OCI-LY1 (cell line): ENCODE measurements at regions not wholly inside any gene's neighbourhood (a gene's known extent, or its start where the extent isn't known, plus 50 kb on each side); places are given as distances from the start of the nearest gene placed in this dataset.

Experiments
- H2AFZ ChIP-seq: fragments of 200-600 bp; sonication (generic), shearing (Covaris generic); 2 replicates; pipeline ENCODE4 v1.6.0; 2014; ENCODE audit warnings: antibody characterized with exemption, mild to moderate bottlenecking, low read length
- H3F3A ChIP-seq: fragments of 200-600 bp; sonication (generic), shearing (Covaris generic); 2 replicates; pipeline ENCODE4 v1.6.0; 2014; ENCODE audit warnings: mild to moderate bottlenecking, antibody characterized with exemption, low read length, moderate library complexity; ENCODE audit not compliant: insufficient read depth
- H3K27ac ChIP-seq: fragments of 200-600 bp; sonication (generic); 2 replicates; pipeline ENCODE4 v1.5.1; 2014; ENCODE audit warnings: low read length, mixed run types, mild to moderate bottlenecking, low read depth; ENCODE audit not compliant: poor library complexity, severe bottlenecking
- H3K27me3 ChIP-seq: fragments of 200-600 bp; sonication (generic); 2 replicates; pipeline ENCODE4 v1.6.0; 2014; ENCODE audit warnings: antibody characterized with exemption, mild to moderate bottlenecking, low read length, moderate library complexity; ENCODE audit not compliant: insufficient read depth
- H3K36me3 ChIP-seq: fragments of 200-600 bp; sonication (generic); 2 replicates; pipeline ENCODE4 v1.6.1; 2014; ENCODE audit warnings: mild to moderate bottlenecking, antibody characterized with exemption, low read length, moderate library complexity, mixed read lengths; ENCODE audit not compliant: insufficient read depth
- H3K4me1 ChIP-seq: fragments of 200-600 bp; sonication (generic); 2 replicates; pipeline ENCODE4 v1.5.1; 2014; ENCODE audit warnings: mild to moderate bottlenecking, low read length, moderate library complexity; ENCODE audit not compliant: insufficient read depth, severe bottlenecking
- H3K4me2 ChIP-seq: fragments of 200-600 bp; sonication (generic), shearing (Covaris generic); 2 replicates; pipeline ENCODE4 v1.6.1; 2014; ENCODE audit warnings: low read length
- H3K4me3 ChIP-seq: fragments of 200-600 bp; sonication (generic); 2 replicates; pipeline ENCODE4 v1.5.1; 2014; ENCODE audit warnings: low read length, low read depth, mild to moderate bottlenecking, mixed read lengths; ENCODE audit not compliant: poor library complexity, severe bottlenecking
- H3K79me2 ChIP-seq: fragments of 200-600 bp; shearing (Covaris generic); 2 replicates; pipeline ENCODE4 v1.6.1; 2016; ENCODE audit warnings: mixed run types, low read length, mixed read lengths; ENCODE audit not compliant: insufficient read depth
- H3K9ac ChIP-seq: fragments of 200-600 bp; sonication (generic), shearing (Covaris generic); 2 replicates; pipeline ENCODE4 v1.6.1; 2014; ENCODE audit warnings: mild to moderate bottlenecking, low read length, mixed read lengths
- H3K9me2 ChIP-seq: fragments of 200-600 bp; sonication (generic), shearing (Covaris generic); 2 replicates; pipeline ENCODE4 v1.6.1; 2014; ENCODE audit warnings: low read depth, mild to moderate bottlenecking, low read length, mixed read lengths
- H3K9me3 ChIP-seq: fragments of 200-600 bp; shearing (Covaris generic); 2 replicates; pipeline ENCODE4 v1.6.1; 2014; ENCODE audit warnings: low read length, mixed read lengths
- H4K20me1 ChIP-seq: fragments of 200-600 bp; sonication (generic), shearing (Covaris generic); 2 replicates; pipeline ENCODE4 v1.6.0; 2016; ENCODE audit warnings: mild to moderate bottlenecking, low read length; ENCODE audit not compliant: insufficient read depth
- CTCF ChIP-seq: fragments of 200-600 bp; sonication (generic), shearing (Covaris generic); IDR thresholded peaks from 2 replicates; pipeline ENCODE4 v1.5.1; 2017; ENCODE audit warnings: mild to moderate bottlenecking, antibody characterized with exemption, low read length, moderate library complexity, mixed read lengths
- EZH2 ChIP-seq: fragments of 200-600 bp; sonication (generic), shearing (Covaris generic); IDR thresholded peaks from 2 replicates; pipeline ENCODE4 v1.8.0; 2017; ENCODE audit warnings: borderline replicate concordance, mixed run types, mild to moderate bottlenecking, antibody characterized with exemption, low read length, moderate library complexity, mixed read lengths

- Histone ChIP-seq H3K4me3 (no peak overlapping the region), H3K4me1 (no peaks in the 10 kb centered on the region), H3F3A (no peaks in the 10 kb centered on the region), H3K9me3 (no peaks in the 10 kb centered on the region), H3K27me3 (no peaks in the 10 kb centered on the region), H3K27ac (no peak overlapping the region), H3K4me2 (no peak overlapping the region), H4K20me1 (no peaks in the 10 kb centered on the region), H3K36me3 (no peaks in the 10 kb centered on the region), H3K9ac (no peak overlapping the region), H2AFZ (no peak overlapping the region), H3K9me2 (no peaks in the 10 kb centered on the region), H3K79me2 (no peaks in the 10 kb centered on the region)
- no peak for TF ChIP-seq CTCF
- TF ChIP-seq EZH2 = no peak
Observed at GRCh38 chr2:7829241-7829640, 852.6 kb upstream of the ID2 start.

GRCh38 chr2:7830616-7831015, 851.2 kb upstream of the ID2 start:
- Histone ChIP-seq H3K9me3 (no peaks in the 10 kb centered on the region), H3K4me3 (no peak overlapping the region), H3K27ac (no peak overlapping the region), H3K9ac (no peak overlapping the region), H4K20me1 (no peaks in the 10 kb centered on the region), H3K79me2 (no peaks in the 10 kb centered on the region), H3K27me3 (no peaks in the 10 kb centered on the region), H3K4me1 (peaks cover 6% of the 10 kb centered on the region), H3K36me3 (no peaks in the 10 kb centered on the region), H3F3A (no peaks in the 10 kb centered on the region), H2AFZ (no peak overlapping the region), H3K9me2 (no peaks in the 10 kb centered on the region), H3K4me2 (no peak overlapping the region)
- TF ChIP-seq EZH2 = no peak

- TF ChIP-seq CTCF = no peak
- TF ChIP-seq EZH2 = no peak
- Histone ChIP-seq H3K4me1 (peaks cover 13% of the 10 kb centered on the region), H3K4me2 (no peak overlapping the region), H3K9me2 (no peaks in the 10 kb centered on the region), H3K9ac (no peak overlapping the region), H4K20me1 (no peaks in the 10 kb centered on the region), H3K27ac (no peak overlapping the region), H3F3A (no peaks in the 10 kb centered on the region), H3K36me3 (no peaks in the 10 kb centered on the region), H3K9me3 (no peaks in the 10 kb centered on the region), H3K27me3 (no peaks in the 10 kb centered on the region), H2AFZ (no peak overlapping the region), H3K79me2 (no peaks in the 10 kb centered on the region), H3K4me3 (no peak overlapping the region)
Observed at GRCh38 chr2:7835151-7835550, 846.7 kb upstream of the ID2 start.
